ENCODE measurements at regions not wholly inside any gene's neighbourhood (a gene's known extent, or its start where the extent isn't known, plus 50 kb on each side); places are given as distances from the start of the nearest gene placed in this dataset.
"Not testable (repeated sequence)": the region's sequence is repeated elsewhere in the genome, so short reads cannot be mapped to it uniquely, and the experiment has no call there.

DNA sequence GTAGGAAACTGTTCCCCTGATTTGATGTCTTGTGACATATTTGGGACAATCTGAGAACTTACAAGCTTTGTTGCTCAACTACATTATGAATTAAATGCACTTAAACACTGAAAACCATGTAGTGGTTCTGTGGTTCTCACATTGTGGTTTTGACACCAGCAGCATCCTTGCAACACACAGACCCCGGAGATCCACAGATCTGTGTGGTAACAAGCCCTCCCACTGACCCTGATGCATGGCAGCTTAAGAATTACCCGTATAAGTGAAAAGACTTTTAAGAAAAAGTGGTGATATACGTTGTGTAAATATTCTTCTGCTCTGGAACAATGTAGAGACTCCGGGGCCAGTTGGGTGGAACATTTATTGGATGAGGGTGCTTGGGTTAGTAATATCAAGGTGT, 127.4 kb upstream of the ANKRD30BL start:
- TF ChIP-seq, protein P1, sequence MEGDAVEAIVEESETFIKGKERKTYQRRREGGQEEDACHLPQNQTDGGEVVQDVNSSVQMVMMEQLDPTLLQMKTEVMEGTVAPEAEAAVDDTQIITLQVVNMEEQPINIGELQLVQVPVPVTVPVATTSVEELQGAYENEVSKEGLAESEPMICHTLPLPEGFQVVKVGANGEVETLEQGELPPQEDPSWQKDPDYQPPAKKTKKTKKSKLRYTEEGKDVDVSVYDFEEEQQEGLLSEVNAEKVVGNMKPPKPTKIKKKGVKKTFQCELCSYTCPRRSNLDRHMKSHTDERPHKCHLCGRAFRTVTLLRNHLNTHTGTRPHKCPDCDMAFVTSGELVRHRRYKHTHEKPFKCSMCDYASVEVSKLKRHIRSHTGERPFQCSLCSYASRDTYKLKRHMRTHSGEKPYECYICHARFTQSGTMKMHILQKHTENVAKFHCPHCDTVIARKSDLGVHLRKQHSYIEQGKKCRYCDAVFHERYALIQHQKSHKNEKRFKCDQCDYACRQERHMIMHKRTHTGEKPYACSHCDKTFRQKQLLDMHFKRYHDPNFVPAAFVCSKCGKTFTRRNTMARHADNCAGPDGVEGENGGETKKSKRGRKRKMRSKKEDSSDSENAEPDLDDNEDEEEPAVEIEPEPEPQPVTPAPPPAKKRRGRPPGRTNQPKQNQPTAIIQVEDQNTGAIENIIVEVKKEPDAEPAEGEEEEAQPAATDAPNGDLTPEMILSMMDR (IDR thresholded peaks at IDR 0.05), result not testable (repeated sequence)
- TF ChIP-seq POLR2AphosphoS5 (IDR thresholded peaks at IDR 0.05; ENCODE audit: low read depth, low read length), result not testable (repeated sequence)

Data from Panc1 (cell line).